Gastrocnemius medialis (tissue), 4 donors: ENCODE measurements at regions not wholly inside any gene's neighbourhood (a gene's known extent, or its start where the extent isn't known, plus 50 kb on each side); places are given as distances from the start of the nearest gene placed in this dataset.

Source experiments
- POLR2A ChIP-seq, 2 donors: fragments of 450-650 bp; IDR thresholded peaks; one replicate each; pipeline ENCODE4 v1.6.1; 2017; ENCODE audit warnings: antibody characterized with exemption in 2 of 2, mild to moderate bottlenecking in 2 of 2, moderate library complexity in 2 of 2
- TF ChIP-seq, protein P1 (sequence below), 5 experiments: fragments of 450-650 bp in 3 of 5; fragments of 200-600 bp in 2 of 5; sonication (generic) in 2 of 5; IDR thresholded peaks in 4 of 5; conservative IDR thresholded peaks in 1 of 5; 1 replicate in 4 of 5; 2 replicates in 1 of 5; pipeline ENCODE4 v1.5.1; 2016 to 2019; ENCODE audit warnings: antibody characterized with exemption in 5 of 5, mild to moderate bottlenecking in 3 of 5, moderate library complexity in 3 of 5

DNA sequence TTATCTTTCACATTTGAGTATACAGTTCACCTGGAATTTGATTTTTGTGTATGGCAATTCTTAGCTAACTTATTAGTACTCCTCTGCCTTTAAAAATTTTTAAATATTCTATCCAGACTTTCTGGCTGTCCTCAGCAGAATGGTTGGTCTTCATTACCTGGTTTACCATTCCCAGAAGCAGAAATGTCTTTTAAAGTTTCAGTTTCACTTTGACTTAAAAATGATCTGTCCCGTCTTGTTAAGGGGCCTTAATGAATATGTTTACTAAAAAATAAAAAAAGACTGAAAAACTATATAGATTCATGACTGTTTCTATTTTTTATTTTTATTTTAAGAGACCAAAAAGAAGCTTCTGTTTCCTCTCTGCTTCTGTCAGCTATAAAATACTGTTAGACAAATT is 70.5 kb upstream of the TNRC6B start:
- TF ChIP-seq, protein P1, sequence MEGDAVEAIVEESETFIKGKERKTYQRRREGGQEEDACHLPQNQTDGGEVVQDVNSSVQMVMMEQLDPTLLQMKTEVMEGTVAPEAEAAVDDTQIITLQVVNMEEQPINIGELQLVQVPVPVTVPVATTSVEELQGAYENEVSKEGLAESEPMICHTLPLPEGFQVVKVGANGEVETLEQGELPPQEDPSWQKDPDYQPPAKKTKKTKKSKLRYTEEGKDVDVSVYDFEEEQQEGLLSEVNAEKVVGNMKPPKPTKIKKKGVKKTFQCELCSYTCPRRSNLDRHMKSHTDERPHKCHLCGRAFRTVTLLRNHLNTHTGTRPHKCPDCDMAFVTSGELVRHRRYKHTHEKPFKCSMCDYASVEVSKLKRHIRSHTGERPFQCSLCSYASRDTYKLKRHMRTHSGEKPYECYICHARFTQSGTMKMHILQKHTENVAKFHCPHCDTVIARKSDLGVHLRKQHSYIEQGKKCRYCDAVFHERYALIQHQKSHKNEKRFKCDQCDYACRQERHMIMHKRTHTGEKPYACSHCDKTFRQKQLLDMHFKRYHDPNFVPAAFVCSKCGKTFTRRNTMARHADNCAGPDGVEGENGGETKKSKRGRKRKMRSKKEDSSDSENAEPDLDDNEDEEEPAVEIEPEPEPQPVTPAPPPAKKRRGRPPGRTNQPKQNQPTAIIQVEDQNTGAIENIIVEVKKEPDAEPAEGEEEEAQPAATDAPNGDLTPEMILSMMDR (IDR thresholded peaks at IDR 0.05 in 4 of 5, conservative IDR thresholded peaks at IDR 0.05 in 1 of 5): no peak
- TF ChIP-seq POLR2A (IDR thresholded peaks at IDR 0.05): no peak
